HCT116 (cell line): ENCODE measurements at regions not wholly inside any gene's neighbourhood (a gene's known extent, or its start where the extent isn't known, plus 50 kb on each side); places are given as distances from the start of the nearest gene placed in this dataset.

Experiments
- ATAC-seq: fragments of 200-7000 bp; cut with Tn5 transposase; 2 replicates; pipeline ENCODE4 v1.9.1; 2020; ENCODE audit warnings: mild to moderate bottlenecking, moderate library complexity
- BruUV-seq: library from RNA; stranded (reverse); fragments of 400-500 nt; replicated peaks from 2 replicates; lab custom pipeline; 2021; lab: Mats Ljungman, UMichigan
- CTCF ChIA-PET: fragments of 300-600 bp; sonication (Branson Sonifier 250); formaldehyde crosslinking; loops from one replicate; lab custom pipeline; 2021; ENCODE audit warnings: antibody characterized with exemption; lab: Charles Lee
- POLR2A ChIA-PET: fragments of 300-600, 350-600 bp; sonication (Branson Sonifier 250); formaldehyde crosslinking; loops from one replicate; lab custom pipeline; 2021; ENCODE audit warnings: antibody characterized with exemption; lab: Charles Lee
- RAD21 ChIA-PET, 2 experiments: fragments of 300-600 bp; sonication (Branson Sonifier 250); formaldehyde crosslinking; loops; one replicate each; lab custom pipeline; 2023; ENCODE audit warnings: low total read pairs in 2 of 2; ENCODE audit not compliant: uncharacterized antibody in 2 of 2, unreplicated experiment in 2 of 2, low non-redundant PET in 1 of 2; lab: Charles Lee
- DNase-seq: peaks from one replicate; pipeline ENCODE4 v3.0.0-alpha.2; 2010; ENCODE audit warnings: low read depth, low spot score
- H2AFZ ChIP-seq: fragments of 200-600 bp; shearing (Covaris generic), sonication (generic); 2 replicates; pipeline ENCODE4 v1.6.1; 2017; ENCODE audit warnings: low read depth, mixed run types, mixed read lengths, antibody characterized with exemption, low read length; ENCODE audit not compliant: poor library complexity, severe bottlenecking
- H3K27ac ChIP-seq: 2 replicates; pipeline ENCODE4 v1.5.1; 2012; ENCODE audit warnings: low read depth, low read length
- H3K27me3 ChIP-seq: fragments of 200-600 bp; sonication (generic); 2 replicates; pipeline ENCODE4 v1.6.1; 2016; ENCODE audit warnings: mixed run types, low read length, mixed read lengths; ENCODE audit not compliant: insufficient read depth
- H3K36me3 ChIP-seq, 2 experiments: fragments of 200-500 bp in 1 of 2; fragments of 200-600 bp in 1 of 2; sonication (Bioruptor generic) in 1 of 2; sonication (generic) in 1 of 2; 2 replicates each; pipeline versions ENCODE4 v1.5.1 to v1.6.1; 2014 to 2016; ENCODE audit warnings: low read length in 2 of 2, inconsistent platforms in 1 of 2, mixed read lengths in 1 of 2, mixed run types in 1 of 2; ENCODE audit not compliant: insufficient read depth in 2 of 2, control insufficient read depth in 1 of 2
- H3K4me1 ChIP-seq, 2 experiments: fragments of 200-600 bp in 1 of 2; sonication (generic) in 1 of 2; 2 replicates each; pipeline versions ENCODE4 v1.5.1 to v1.6.1; 2012 to 2017; ENCODE audit warnings: low read length in 2 of 2, inconsistent platforms in 1 of 2, mild to moderate bottlenecking in 1 of 2, mixed read lengths in 1 of 2, mixed run types in 1 of 2, moderate library complexity in 1 of 2; ENCODE audit not compliant: insufficient read depth in 2 of 2, control insufficient read depth in 1 of 2
- H3K4me2 ChIP-seq: fragments of 200-600 bp; sonication (generic); 2 replicates; pipeline ENCODE4 v1.6.1; 2017; ENCODE audit warnings: mixed run types, low read length, mixed read lengths
- H3K4me3 ChIP-seq, 2 experiments: fragments of 200-600 bp in 1 of 2; sonication (generic) in 1 of 2; replicated peaks in 1 of 2; 2 replicates each; pipeline ENCODE4 v1.5.1; 2011 to 2016; ENCODE audit warnings: low read length in 2 of 2, control low read depth in 1 of 2, low read depth in 1 of 2, mild to moderate bottlenecking in 1 of 2, mixed read lengths in 1 of 2, mixed run types in 1 of 2
- H3K79me2 ChIP-seq: fragments of 200-600 bp; sonication (generic); 2 replicates; pipeline ENCODE4 v1.6.1; 2017; ENCODE audit warnings: mild to moderate bottlenecking, mixed run types, low read length, moderate library complexity, mixed read lengths; ENCODE audit not compliant: insufficient read depth
- H3K9ac ChIP-seq: fragments of 200-600 bp; sonication (generic); 2 replicates; pipeline ENCODE4 v1.6.1; 2016; ENCODE audit warnings: low read length, mixed read lengths
- H3K9me2 ChIP-seq: fragments of 200-600 bp; sonication (generic), shearing (Covaris generic); 2 replicates; pipeline ENCODE4 v1.6.1; 2017; ENCODE audit warnings: mixed run types, mild to moderate bottlenecking, moderate library complexity; ENCODE audit not compliant: insufficient read depth
- H3K9me3 ChIP-seq, 2 experiments: fragments of 200-500 bp in 1 of 2; fragments of 200-600 bp in 1 of 2; sonication (Bioruptor generic) in 1 of 2; sonication (generic) in 1 of 2; 2 replicates each; pipeline ENCODE4 v1.6.1; 2014 to 2017; ENCODE audit warnings: low read length in 2 of 2, mixed read lengths in 2 of 2, inconsistent platforms in 1 of 2, low read depth in 1 of 2, mild to moderate bottlenecking in 1 of 2, mixed run types in 1 of 2, moderate library complexity in 1 of 2; ENCODE audit not compliant: control insufficient read depth in 1 of 2, insufficient read depth in 1 of 2
- H4K20me1 ChIP-seq: fragments of 200-600 bp; sonication (generic), shearing (Covaris generic); 2 replicates; pipeline ENCODE4 v1.6.1; 2017; ENCODE audit warnings: mixed run types, mild to moderate bottlenecking, moderate library complexity; ENCODE audit not compliant: insufficient read depth
- ATF3 ChIP-seq: IDR thresholded peaks from 2 replicates; pipeline ENCODE4 v1.6.1; 2012
- CEBPB ChIP-seq: IDR thresholded peaks from 2 replicates; pipeline ENCODE4 v1.6.1; 2012; ENCODE audit warnings: low read depth
- EGR1 ChIP-seq: IDR thresholded peaks from 2 replicates; pipeline ENCODE4 v1.6.1; 2012; ENCODE audit warnings: low read depth
- ELF1 ChIP-seq: IDR thresholded peaks from 2 replicates; pipeline ENCODE4 v1.6.1; 2012; ENCODE audit warnings: low read depth, borderline replicate concordance
- EZH2 ChIP-seq: fragments of 200-600 bp; sonication (generic); IDR thresholded peaks from 2 replicates; pipeline ENCODE4 v1.6.1; 2017; ENCODE audit warnings: antibody characterized with exemption, mixed run types
- FOSL1 ChIP-seq: IDR thresholded peaks from 2 replicates; pipeline ENCODE4 v1.6.1; 2012; ENCODE audit warnings: low read depth
- JUND ChIP-seq: IDR thresholded peaks from 2 replicates; pipeline ENCODE4 v1.6.1; 2012
- MAX ChIP-seq: IDR thresholded peaks from 2 replicates; pipeline ENCODE4 v1.6.1; 2012
- POLR2A ChIP-seq: IDR thresholded peaks from 2 replicates; pipeline ENCODE4 v1.7.0; 2011; ENCODE audit warnings: borderline replicate concordance; ENCODE audit not compliant: insufficient read depth, insufficient read length; ENCODE audit errors: extremely low read depth
- POLR2AphosphoS5 ChIP-seq: IDR thresholded peaks from 2 replicates; pipeline ENCODE4 v1.6.1; 2011; ENCODE audit warnings: mild to moderate bottlenecking, low read depth, low read length, moderate library complexity
- RAD21 ChIP-seq: IDR thresholded peaks from 2 replicates; pipeline ENCODE4 v1.6.1; 2012; ENCODE audit warnings: low read depth, mild to moderate bottlenecking
- SIN3A ChIP-seq: IDR thresholded peaks from 2 replicates; pipeline ENCODE4 v1.6.1; 2012; ENCODE audit warnings: low read depth
- SRF ChIP-seq: IDR thresholded peaks from 2 replicates; pipeline ENCODE4 v1.6.1; 2012; ENCODE audit warnings: low read depth
- TCF7L2 ChIP-seq: IDR thresholded peaks from 2 replicates; pipeline ENCODE4 v1.7.0; 2011; ENCODE audit warnings: borderline replicate concordance, inconsistent platforms; ENCODE audit not compliant: insufficient read depth, insufficient read length; ENCODE audit errors: extremely low read depth
- ZNF274 ChIP-seq: fragments of 200-500 bp; sonication (Bioruptor generic); IDR thresholded peaks from 2 replicates; pipeline ENCODE4 v1.6.1; 2014; ENCODE audit warnings: mild to moderate bottlenecking, low read depth, low read length, inconsistent platforms
- intact Hi-C: fragments of 100-400 bp; cut with micrococcal nuclease; formaldehyde crosslinking; loops from 2 replicates; pipeline ENCODE4 v1.10.0; 2022
- TF ChIP-seq, protein P1 (sequence below), 3 experiments: fragments of 200-600 bp in 1 of 3; sonication (generic) in 1 of 3; IDR thresholded peaks in 2 of 3; conservative IDR thresholded peaks in 1 of 3; 2 replicates each; pipeline ENCODE4 v1.5.1; 2012 to 2017; ENCODE audit warnings: low read depth in 2 of 3, low read length in 2 of 3, antibody characterized with exemption in 1 of 3, borderline replicate concordance in 1 of 3, control low read depth in 1 of 3, mild to moderate bottlenecking in 1 of 3, mixed read lengths in 1 of 3, mixed run types in 1 of 3, moderate library complexity in 1 of 3; ENCODE audit not compliant: insufficient read depth in 1 of 3

DNA sequence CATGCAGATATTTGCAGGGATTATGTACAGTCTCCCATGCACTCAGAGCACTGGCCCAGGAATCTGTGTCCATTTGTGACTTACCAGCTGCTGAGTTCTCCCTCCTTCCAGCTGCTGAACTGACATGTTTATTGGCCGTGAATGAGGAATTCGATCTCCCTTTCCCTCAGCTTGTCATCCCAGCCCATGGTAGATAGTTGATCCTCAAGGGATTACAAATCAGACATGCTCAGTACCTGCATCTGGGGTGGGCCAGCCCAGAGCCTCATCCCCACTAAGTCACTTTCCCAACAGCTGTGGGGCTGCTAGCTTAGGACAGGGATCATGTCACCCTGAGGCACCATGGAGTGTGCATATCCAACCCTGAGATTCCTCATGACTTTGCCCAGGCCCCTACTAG, 1284.9 kb upstream of the LRRTM1 start:
- Histone ChIP-seq H3K36me3 (no peaks in the 10 kb centered on the region), H2AFZ (no peak overlapping the region), H3K9me2 (no peaks in the 10 kb centered on the region), H3K9ac (no peak overlapping the region), H3K4me3 (no peak overlapping the region), H3K4me2 (no peak overlapping the region), H3K79me2 (no peaks in the 10 kb centered on the region), H3K27ac (no peak overlapping the region), H3K9me3 (no peaks in the 10 kb centered on the region), H4K20me1 (no peaks in the 10 kb centered on the region), H3K27me3 (no peaks in the 10 kb centered on the region), H3K4me1 (no peaks in the 10 kb centered on the region)
- no peak for ATAC-seq
- intact Hi-C loops = no loop called here
- ChIA-PET POLR2A (no interaction called here), CTCF (no interaction called here), RAD21 (no interaction called here)
- no TSS peak for BruUV-seq
- DNase-seq = no peak
- TF ChIP-seq POLR2A = no peak
- TF ChIP-seq ELF1 = no peak
- TF ChIP-seq SIN3A = no peak
- TF ChIP-seq ZNF274 = no peak
- no peak for TF ChIP-seq ATF3

DNA sequence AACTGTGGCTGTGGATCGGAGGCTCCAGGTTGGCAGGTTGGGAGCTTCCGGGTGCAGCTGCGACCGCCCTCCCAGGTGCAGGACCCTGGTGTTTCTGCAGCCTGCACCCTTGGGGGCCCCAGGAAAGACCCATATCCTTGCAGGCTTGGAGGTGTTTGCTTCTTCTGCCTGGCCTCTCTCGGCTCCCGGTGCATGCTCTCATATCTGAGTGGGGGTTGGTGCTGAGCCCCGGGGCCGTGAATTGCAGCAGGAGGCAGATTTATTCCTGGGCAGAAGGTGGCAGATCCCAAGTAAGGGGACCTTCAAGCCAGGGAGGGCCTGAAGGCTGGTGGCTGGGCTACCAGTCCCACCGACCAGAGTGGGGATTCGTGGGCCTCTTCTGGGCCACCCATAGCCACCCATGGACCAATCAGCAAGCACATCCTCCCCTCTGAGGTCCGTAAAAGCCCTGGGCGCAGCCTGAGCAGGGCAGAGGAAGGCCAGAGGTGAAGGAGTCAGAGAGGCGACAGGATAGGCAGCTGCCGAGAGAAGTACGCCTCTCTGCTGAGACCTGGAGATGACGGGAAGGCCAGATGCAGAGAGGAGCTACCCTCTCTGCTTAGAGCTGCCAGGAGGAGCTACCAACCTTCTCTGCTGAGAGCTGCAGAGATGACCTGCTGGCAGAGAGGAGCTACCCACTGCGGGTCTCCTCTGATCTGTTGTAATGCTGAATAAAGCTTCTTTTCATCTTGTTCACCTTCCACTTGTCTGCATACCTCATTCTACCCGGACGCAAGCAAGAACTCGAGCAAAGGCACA, 1279.0 kb upstream of the LRRTM1 start:
- Histone ChIP-seq H3K36me3 (no peaks in the 10 kb centered on the region), H3K27me3 (no peaks in the 10 kb centered on the region), H3K4me1 (no peaks in the 10 kb centered on the region), H3K27ac (no peak overlapping the region), H3K9me2 (no peaks in the 10 kb centered on the region; the same call in 1 of the 2 replicates), H3K9me3 (no peaks in the 10 kb centered on the region), H3K4me2 (no peak overlapping the region), H3K9ac (no peak overlapping the region), H3K4me3 (no peak overlapping the region), H4K20me1 (no peaks in the 10 kb centered on the region), H3K79me2 (no peaks in the 10 kb centered on the region), H2AFZ (no peak overlapping the region)
- DNase-seq (no peak), ATAC-seq (no peak)
- POLR2A ChIA-PET = no interaction called here
- intact Hi-C loops = no loop called here
- CTCF ChIA-PET = no interaction called here
- BruUV-seq = no TSS peak
- RAD21 ChIA-PET = no interaction called here
- TF ChIP-seq SRF (no peak), TCF7L2 (no peak), ATF3 (no peak), EGR1 (no peak), EZH2 (no peak), FOSL1 (no peak), POLR2AphosphoS5 (no peak), CEBPB (no peak), JUND (no peak), MAX (no peak), ELF1 (no peak), RAD21 (no peak)
- TF ChIP-seq, protein P1, sequence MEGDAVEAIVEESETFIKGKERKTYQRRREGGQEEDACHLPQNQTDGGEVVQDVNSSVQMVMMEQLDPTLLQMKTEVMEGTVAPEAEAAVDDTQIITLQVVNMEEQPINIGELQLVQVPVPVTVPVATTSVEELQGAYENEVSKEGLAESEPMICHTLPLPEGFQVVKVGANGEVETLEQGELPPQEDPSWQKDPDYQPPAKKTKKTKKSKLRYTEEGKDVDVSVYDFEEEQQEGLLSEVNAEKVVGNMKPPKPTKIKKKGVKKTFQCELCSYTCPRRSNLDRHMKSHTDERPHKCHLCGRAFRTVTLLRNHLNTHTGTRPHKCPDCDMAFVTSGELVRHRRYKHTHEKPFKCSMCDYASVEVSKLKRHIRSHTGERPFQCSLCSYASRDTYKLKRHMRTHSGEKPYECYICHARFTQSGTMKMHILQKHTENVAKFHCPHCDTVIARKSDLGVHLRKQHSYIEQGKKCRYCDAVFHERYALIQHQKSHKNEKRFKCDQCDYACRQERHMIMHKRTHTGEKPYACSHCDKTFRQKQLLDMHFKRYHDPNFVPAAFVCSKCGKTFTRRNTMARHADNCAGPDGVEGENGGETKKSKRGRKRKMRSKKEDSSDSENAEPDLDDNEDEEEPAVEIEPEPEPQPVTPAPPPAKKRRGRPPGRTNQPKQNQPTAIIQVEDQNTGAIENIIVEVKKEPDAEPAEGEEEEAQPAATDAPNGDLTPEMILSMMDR (IDR thresholded peaks at IDR 0.05 in 2 of 3, conservative IDR thresholded peaks at IDR 0.05 in 1 of 3; ENCODE audit: borderline replicate concordance in 1 of 3, insufficient read depth in 1 of 3, low read depth in 2 of 3, low read length in 2 of 3) = no peak
